ENCODE measurements at regions not wholly inside any gene's neighbourhood (a gene's known extent, or its start where the extent isn't known, plus 50 kb on each side); places are given as distances from the start of the nearest gene placed in this dataset.

GRCh38 chr6:76342611-76343160 lies 270.2 kb upstream of the IMPG1 start (continued):
- no peak for TF ChIP-seq PBX3 (CRISPR knock-in tag; IDR thresholded peaks at IDR 0.05; ENCODE audit: borderline replicate concordance)
- no peak for TF ChIP-seq ZNF672 (CRISPR knock-in tag; IDR thresholded peaks at IDR 0.05)
- TF ChIP-seq FLYWCH1 (CRISPR knock-in tag; IDR thresholded peaks at IDR 0.05): no peak
- TF ChIP-seq ZKSCAN1 (IDR thresholded peaks at IDR 0.05; ENCODE audit: low read length): no peak
- TF ChIP-seq ZNF354B (CRISPR knock-in tag; IDR thresholded peaks at IDR 0.05): no peak
- no peak for TF ChIP-seq RAD51 (IDR thresholded peaks at IDR 0.05; ENCODE audit: borderline replicate concordance)
- TF ChIP-seq CERS6 (CRISPR knock-in tag; IDR thresholded peaks at IDR 0.05): no peak
- no peak for TF ChIP-seq NAIF1 (CRISPR knock-in tag; IDR thresholded peaks at IDR 0.05; ENCODE audit: borderline replicate concordance)
- TF ChIP-seq ZNF773 (CRISPR knock-in tag; IDR thresholded peaks at IDR 0.05; ENCODE audit: borderline replicate concordance): no peak

- no peak for FAIRE-seq
- POLR2A ChIA-PET: no interaction called here
Measured at GRCh38 chr6:76330031-76330430, 257.6 kb upstream of the IMPG1 start.

More at GRCh38 chr6:76330031-76330430, 257.6 kb upstream of the IMPG1 start:
- BruUV-seq (replicated peaks): no TSS peak
- no peaks in the 10 kb centered on the region for H3K27me3 ChIP-seq (ENCODE audit: control insufficient read depth in 1 of 2, insufficient read depth in 2 of 2, low read length in 2 of 2)
- H3K9me3 ChIP-seq (ENCODE audit: low read length): peaks cover 52% of the 10 kb centered on the region
- no peak overlapping the region for H3K4me2 ChIP-seq (ENCODE audit: low read depth, low read length)
- ATAC-seq (no peak), DNase-seq (ENCODE audit: low spot score) (no peak)
- H2AFZ ChIP-seq (ENCODE audit: low read length): no peak overlapping the region
- CTCF ChIA-PET (ENCODE audit: low intra/inter-chr PET ratio, low total read pairs): no interaction called here
- no peaks in the 10 kb centered on the region for H3K4me1 ChIP-seq (ENCODE audit: insufficient read depth, low read length)
- H3K36me3 ChIP-seq (replicated peaks in 1 of 2; ENCODE audit: control insufficient read depth in 1 of 2, insufficient read depth in 2 of 2, low read length in 2 of 2): no peaks in the 10 kb centered on the region
- H3K79me2 ChIP-seq (ENCODE audit: insufficient read depth, low read length): no peaks in the 10 kb centered on the region
- no peaks in the 10 kb centered on the region for H4K20me1 ChIP-seq (ENCODE audit: insufficient read depth, low read length)
- in situ Hi-C loops (cut with HindIII; ENCODE audit: extremely low pct_ligation_motif_present, low pct_unique_long_range_greater_than_20kb): no loop called here
- no peak overlapping the region for H3K27ac ChIP-seq (ENCODE audit: extremely low read length, insufficient read depth, low read length)
- no peak overlapping the region for H3K9ac ChIP-seq (ENCODE audit: insufficient read depth, low read depth, low read length)
- H3K4me3 ChIP-seq (replicated peaks in 1 of 3; ENCODE audit: insufficient read depth in 1 of 3, low read depth in 2 of 3, low read length in 3 of 3): no peak overlapping the region
- WGBS (ENCODE audit: low lambda C conversion rate): 45% methylated on average over 4 of the region's 4 CpGs
- intact Hi-C loops (cut with micrococcal nuclease; ENCODE audit: unreplicated experiment): no loop called here
- TF ChIP-seq MAFF (IDR thresholded peaks at IDR 0.05; ENCODE audit: low read depth, low read length) (no peak), DNMT3B (CRISPR knock-in tag; conservative IDR thresholded peaks at IDR 0.05) (no peak), PAX8 (CRISPR knock-in tag; IDR thresholded peaks at IDR 0.05; ENCODE audit: borderline replicate concordance) (no peak), FOXO4 (CRISPR knock-in tag; conservative IDR thresholded peaks at IDR 0.05) (no peak), ZNF841 (CRISPR knock-in tag; IDR thresholded peaks at IDR 0.05; ENCODE audit: borderline replicate concordance) (no peak), MXD3 (CRISPR knock-in tag; IDR thresholded peaks at IDR 0.05) (no peak), JARID2 (CRISPR knock-in tag; IDR thresholded peaks at IDR 0.05; ENCODE audit: insufficient replicate concordance) (no peak), FOXJ3 (CRISPR knock-in tag; IDR thresholded peaks at IDR 0.05; ENCODE audit: borderline replicate concordance) (no peak)

Data from HepG2 (cell line).